ENCODE measurements at regions not wholly inside any gene's neighbourhood (a gene's known extent, or its start where the extent isn't known, plus 50 kb on each side); places are given as distances from the start of the nearest gene placed in this dataset.

- CTCF ChIA-PET = interaction anchor here (1.3 to 2.2 kb wide), 4 partner anchors 12 to 907 kb away, joined by 3 to 8 read pairs (median 4); no protein-coding TSS in a partner anchor
- peak; percentile 27 for TF ChIP-seq CTCF (IDR thresholded peaks at IDR 0.05; ENCODE audit: control extremely low read depth, extremely low read depth, low read depth, missing control alignments)
- peak; percentile 8 for DNase-seq (ENCODE audit: extremely low spot score)
- POLR2A ChIA-PET = no interaction called here
Measured at GRCh38 chr6:120056085-120056484, 706.5 kb upstream of the MAN1A1 start.

GRCh38 chr6:120055071-120055470 is 705.5 kb upstream of the MAN1A1 start:
- CTCF ChIA-PET = interaction anchor here (1.9 to 2.2 kb wide), 2 partner anchors 11 to 13 kb away, joined by 4 to 8 read pairs; no protein-coding TSS in a partner anchor
- TF ChIP-seq CTCF (IDR thresholded peaks at IDR 0.05; ENCODE audit: control extremely low read depth, extremely low read depth, low read depth, missing control alignments) = no peak
- DNase-seq (ENCODE audit: extremely low spot score) = no peak
- POLR2A ChIA-PET = no interaction called here

GRCh38 chr6:120039664-120040063 is 690.1 kb upstream of the MAN1A1 start:
- ChIA-PET CTCF (interaction anchor here (1.2 kb wide), 1 partner anchor 18 kb away, joined by 3 read pairs; no protein-coding TSS in a partner anchor), POLR2A (no interaction called here)
- TF ChIP-seq CTCF (IDR thresholded peaks at IDR 0.05; ENCODE audit: control extremely low read depth, extremely low read depth, low read depth, missing control alignments) = no peak
- no peak for DNase-seq (ENCODE audit: extremely low spot score)

GRCh38 chr6:120031837-120032236 is 682.3 kb upstream of the MAN1A1 start:
- ChIA-PET POLR2A (no interaction called here), CTCF (no interaction called here)
- no peak for TF ChIP-seq CTCF (IDR thresholded peaks at IDR 0.05; ENCODE audit: control extremely low read depth, extremely low read depth, low read depth, missing control alignments)
- DNase-seq (ENCODE audit: extremely low spot score) = no peak

GRCh38 chr6:120026791-120027190 is 677.2 kb upstream of the MAN1A1 start:
- POLR2A ChIA-PET = no interaction called here
- CTCF ChIA-PET = no interaction called here
- DNase-seq (ENCODE audit: extremely low spot score) = no peak
- TF ChIP-seq CTCF (IDR thresholded peaks at IDR 0.05; ENCODE audit: control extremely low read depth, extremely low read depth, low read depth, missing control alignments) = no peak

- TF ChIP-seq CTCF (IDR thresholded peaks at IDR 0.05; ENCODE audit: control extremely low read depth, extremely low read depth, low read depth, missing control alignments) = no peak
- ChIA-PET CTCF (no interaction called here), POLR2A (no interaction called here)
- DNase-seq (ENCODE audit: extremely low spot score) = no peak
Measured at GRCh38 chr6:120010075-120010474, 660.5 kb upstream of the MAN1A1 start.

Measured in GM10248 (cell line).